Body of pancreas (tissue), 4 donors: ENCODE measurements at regions not wholly inside any gene's neighbourhood (a gene's known extent, or its start where the extent isn't known, plus 50 kb on each side); places are given as distances from the start of the nearest gene placed in this dataset.

ENCODE experiments used
- ATAC-seq: fragments of 150-250 bp; one replicate; pipeline ENCODE4 v1.9.1; 2016
- DNase-seq, 4 donors: peaks; one replicate each; pipeline ENCODE4 v3.0.0-alpha.2; 2019
- H3K27ac ChIP-seq, 4 donors: fragments of 200-600 bp; sonication (generic); 1 replicate in 3 of 4; 2 replicates in 1 of 4; pipeline versions ENCODE4 v1.5.1 to v1.6.1; 2016 to 2019; ENCODE audit warnings: mild to moderate bottlenecking in 1 of 4, mixed read lengths in 1 of 4, moderate library complexity in 1 of 4
- H3K27me3 ChIP-seq, 2 donors: fragments of 200-600 bp; sonication (generic); one replicate each; pipeline ENCODE4 v1.6.0; 2016; ENCODE audit warnings: mild to moderate bottlenecking in 1 of 2
- H3K36me3 ChIP-seq, 2 donors: fragments of 200-600 bp; sonication (generic); replicated peaks in 1 of 2; 2 replicates each; pipeline ENCODE4 v1.5.1; 2016; ENCODE audit warnings: low read depth in 2 of 2; ENCODE audit not compliant: insufficient read depth in 1 of 2
- H3K4me1 ChIP-seq: fragments of 200-600 bp; sonication (generic); one replicate; pipeline ENCODE4 v1.6.0; 2016
- H3K4me3 ChIP-seq, 2 donors: fragments of 200-600 bp; sonication (generic); 1 replicate in 1 of 2; 2 replicates in 1 of 2; pipeline ENCODE4 v1.5.1; 2016 to 2019
- H3K9me3 ChIP-seq, 3 donors: fragments of 200-600 bp; sonication (generic); 1 replicate in 2 of 3; 2 replicates in 1 of 3; pipeline ENCODE4 v1.5.1; 2016
- POLR2A ChIP-seq, 3 donors: fragments of 450-650 bp; IDR thresholded peaks; one replicate each; pipeline ENCODE4 v1.6.1; 2016; ENCODE audit warnings: antibody characterized with exemption in 3 of 3, mild to moderate bottlenecking in 2 of 3
- WGBS, 2 donors: methylation state at CpG; one replicate each; pipeline ENCODE4 v1.1.5; 2017; 5-methylcytosine and 5-hydroxymethylcytosine counted together
- intact Hi-C: fragments of 100-400 bp; cut with DNase I; formaldehyde crosslinking; loops from one replicate; pipeline ENCODE4 v1.15.1; 2023
- TF ChIP-seq, protein P1 (sequence below), 7 experiments: fragments of 450-650 bp in 4 of 7; fragments of 200-600 bp in 3 of 7; sonication (generic) in 3 of 7; IDR thresholded peaks; one replicate each; pipeline ENCODE4 v1.5.1; 2016 to 2019; ENCODE audit warnings: antibody characterized with exemption in 7 of 7

DNA sequence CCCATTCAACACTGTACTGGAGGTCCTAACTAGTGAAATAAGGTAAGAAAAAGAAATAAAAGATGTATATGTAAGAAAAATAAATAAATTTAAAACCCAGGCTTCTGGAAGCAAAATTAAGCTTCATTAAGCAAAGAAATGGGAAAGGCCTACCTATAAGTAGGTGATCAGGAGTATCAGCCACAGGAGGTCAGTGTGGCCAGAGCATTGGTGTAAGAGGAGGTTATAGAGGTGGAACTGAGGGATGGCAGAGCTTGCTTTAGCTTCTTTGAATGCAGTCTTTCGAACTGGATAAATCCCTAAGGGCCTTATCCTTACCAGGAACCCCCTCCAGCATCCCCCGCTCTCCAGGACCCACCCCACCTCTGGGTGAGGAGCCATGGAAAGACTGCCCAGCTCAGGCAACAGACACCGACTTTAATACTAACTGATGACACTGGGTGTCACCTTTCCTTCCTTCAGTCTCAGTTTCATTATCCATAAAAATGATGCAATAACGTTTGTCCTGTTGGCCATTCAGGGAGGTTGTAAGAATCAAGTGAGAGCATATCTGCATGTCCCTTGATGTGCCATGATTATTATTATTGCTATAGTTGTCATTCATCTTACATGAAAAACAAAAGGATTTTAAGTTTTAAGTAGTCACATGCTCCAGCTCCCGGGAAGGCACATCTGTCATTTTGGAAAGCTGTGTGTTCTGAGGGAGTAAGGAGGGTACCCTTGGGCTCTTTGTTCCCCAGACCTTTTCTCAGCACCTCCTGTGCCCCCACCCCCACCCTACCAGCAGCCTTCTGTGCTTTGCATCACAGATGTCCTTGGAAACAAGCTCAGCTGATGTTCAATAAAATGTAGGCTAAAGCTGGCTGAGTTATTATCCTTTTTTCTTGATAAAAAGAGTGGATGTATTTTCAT lies 50.8 kb upstream of the CTNNA1 start:
- no peaks in the 10 kb centered on the region for H3K27me3 ChIP-seq
- DNase-seq: no peak
- H3K4me1 ChIP-seq: peaks cover 4% of the 10 kb centered on the region
- no peak overlapping the region for H3K4me3 ChIP-seq
- H3K36me3 ChIP-seq: no peaks in the 10 kb centered on the region
- H3K9me3 ChIP-seq: no peaks in the 10 kb centered on the region
- intact Hi-C loops: no loop called here
- H3K27ac ChIP-seq: no peak overlapping the region
- ATAC-seq: no peak
- no peak for TF ChIP-seq POLR2A (IDR thresholded peaks at IDR 0.05)
- TF ChIP-seq, protein P1, sequence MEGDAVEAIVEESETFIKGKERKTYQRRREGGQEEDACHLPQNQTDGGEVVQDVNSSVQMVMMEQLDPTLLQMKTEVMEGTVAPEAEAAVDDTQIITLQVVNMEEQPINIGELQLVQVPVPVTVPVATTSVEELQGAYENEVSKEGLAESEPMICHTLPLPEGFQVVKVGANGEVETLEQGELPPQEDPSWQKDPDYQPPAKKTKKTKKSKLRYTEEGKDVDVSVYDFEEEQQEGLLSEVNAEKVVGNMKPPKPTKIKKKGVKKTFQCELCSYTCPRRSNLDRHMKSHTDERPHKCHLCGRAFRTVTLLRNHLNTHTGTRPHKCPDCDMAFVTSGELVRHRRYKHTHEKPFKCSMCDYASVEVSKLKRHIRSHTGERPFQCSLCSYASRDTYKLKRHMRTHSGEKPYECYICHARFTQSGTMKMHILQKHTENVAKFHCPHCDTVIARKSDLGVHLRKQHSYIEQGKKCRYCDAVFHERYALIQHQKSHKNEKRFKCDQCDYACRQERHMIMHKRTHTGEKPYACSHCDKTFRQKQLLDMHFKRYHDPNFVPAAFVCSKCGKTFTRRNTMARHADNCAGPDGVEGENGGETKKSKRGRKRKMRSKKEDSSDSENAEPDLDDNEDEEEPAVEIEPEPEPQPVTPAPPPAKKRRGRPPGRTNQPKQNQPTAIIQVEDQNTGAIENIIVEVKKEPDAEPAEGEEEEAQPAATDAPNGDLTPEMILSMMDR (IDR thresholded peaks at IDR 0.05): no peak
- 74 to 84% methylated on average over 5 of the region's 5 CpGs for WGBS, 2 donors

DNA sequence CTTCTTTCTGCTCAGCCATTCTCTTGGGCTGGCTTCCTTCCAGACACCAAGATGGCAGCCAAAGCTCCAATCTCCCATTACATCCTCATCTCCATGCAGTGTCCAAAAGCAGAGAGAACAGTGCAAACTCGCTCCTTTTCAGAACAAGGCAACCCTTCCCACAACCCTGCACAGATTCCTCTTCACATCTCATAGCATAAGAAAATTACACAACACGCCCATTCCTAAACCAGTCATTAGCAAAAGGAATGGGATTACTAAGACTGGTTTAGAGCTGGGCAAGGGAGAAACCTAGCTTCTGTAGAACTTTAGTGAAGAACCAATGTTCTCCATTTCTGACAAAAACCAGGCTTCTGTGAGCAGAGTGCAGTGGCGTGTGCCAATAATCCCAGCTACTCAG lies 51.5 kb upstream of the CTNNA1 start:
- no peak for ATAC-seq
- H3K4me1 ChIP-seq: peaks cover 4% of the 10 kb centered on the region
- DNase-seq: no peak
- H3K9me3 ChIP-seq: no peaks in the 10 kb centered on the region
- H3K4me3 ChIP-seq: no peak overlapping the region
- intact Hi-C loops: no loop called here
- H3K36me3 ChIP-seq: no peaks in the 10 kb centered on the region
- 89 to 90% methylated on average over 3 of the region's 3 CpGs for WGBS, 2 donors
- H3K27ac ChIP-seq: no peak overlapping the region
- TF ChIP-seq, protein P1 (IDR thresholded peaks at IDR 0.05): no peak
- no peak for TF ChIP-seq POLR2A (IDR thresholded peaks at IDR 0.05)
- no peaks in the 10 kb centered on the region for H3K27me3 ChIP-seq

DNA sequence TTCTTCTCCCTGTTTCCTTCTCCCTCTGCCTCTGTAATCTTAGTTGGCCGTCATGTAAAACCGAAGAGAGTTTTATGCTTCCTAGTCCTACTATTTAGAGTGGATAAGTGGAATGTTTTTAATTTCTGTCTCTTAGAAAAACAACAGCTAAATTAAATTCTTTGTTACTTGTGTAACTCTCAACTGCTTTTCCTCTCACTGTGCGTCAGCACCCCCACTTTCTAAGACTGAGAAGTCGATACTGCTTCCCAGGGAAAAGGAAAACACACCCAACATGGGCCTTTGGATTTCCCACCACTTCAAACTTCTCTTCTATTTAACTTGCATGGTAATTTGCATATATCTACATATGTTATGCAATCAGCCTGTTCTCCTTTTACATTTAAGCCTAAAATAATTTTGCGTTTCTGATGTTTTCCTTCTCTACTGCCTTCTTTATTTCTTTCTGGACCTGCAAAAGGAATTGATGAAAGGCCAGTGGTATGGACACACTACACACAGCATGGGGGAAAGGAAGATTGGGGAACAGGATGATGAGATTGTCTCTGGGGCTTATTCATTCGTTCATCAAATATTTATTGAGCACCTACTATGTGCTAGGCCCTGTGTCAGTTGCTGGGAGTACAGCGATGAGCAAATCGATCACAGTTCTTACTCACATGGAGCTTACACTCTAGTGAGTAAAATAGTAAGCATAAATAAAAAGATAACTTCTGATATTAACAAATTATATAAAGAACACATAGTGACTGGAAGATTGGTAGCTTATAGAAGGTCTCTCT lies 52.5 kb upstream of the CTNNA1 start:
- Histone ChIP-seq H3K27ac (no peak overlapping the region), H3K36me3 (no peaks in the 10 kb centered on the region), H3K9me3 (no peaks in the 10 kb centered on the region), H3K4me3 (no peak overlapping the region), H3K4me1 (peaks cover 4% of the 10 kb centered on the region), H3K27me3 (no peaks in the 10 kb centered on the region)
- TF ChIP-seq, protein P1 (IDR thresholded peaks at IDR 0.05): no peak
- no peak for TF ChIP-seq POLR2A (IDR thresholded peaks at IDR 0.05)
- intact Hi-C loops: no loop called here
- 88 to 90% methylated on average over 8 of the region's 8 CpGs for WGBS, 2 donors
- no peak for DNase-seq
- ATAC-seq: no peak

DNA sequence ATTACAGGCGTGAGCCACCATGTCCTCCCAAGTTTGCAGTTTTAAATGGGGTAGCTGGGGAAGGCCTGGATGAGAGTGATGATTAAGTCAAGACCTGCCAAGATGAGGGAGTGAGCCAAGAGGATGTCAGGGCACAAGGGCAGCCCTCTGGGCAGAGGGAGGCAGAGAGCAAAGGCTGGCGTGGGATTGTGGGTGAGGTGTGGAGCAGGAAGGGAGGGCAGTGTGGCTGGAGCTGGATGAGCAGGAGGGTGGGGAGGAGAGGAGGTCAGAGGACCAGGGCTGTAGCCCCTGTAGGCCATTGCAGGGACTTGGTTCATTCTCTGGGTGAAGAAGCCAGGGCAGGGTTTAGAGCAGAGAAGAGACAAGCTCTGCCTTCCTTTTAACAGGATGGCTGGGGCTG lies 53.7 kb upstream of the CTNNA1 start:
- Histone ChIP-seq H3K27me3 (no peaks in the 10 kb centered on the region), H3K4me3 (no peak overlapping the region)
- WGBS, 2 donors: 90 to 97% methylated on average over 2 of the region's 2 CpGs

More for the DNA sequence above, 53.7 kb upstream of the CTNNA1 start:
- ATAC-seq (no peak), DNase-seq (no peak)
- intact Hi-C loops: no loop called here
- Histone ChIP-seq H3K27ac (no peak overlapping the region), H3K9me3 (no peaks in the 10 kb centered on the region), H3K36me3 (no peaks in the 10 kb centered on the region), H3K4me1 (no peaks in the 10 kb centered on the region)
- TF ChIP-seq, protein P1 (IDR thresholded peaks at IDR 0.05): no peak
- TF ChIP-seq POLR2A (IDR thresholded peaks at IDR 0.05): no peak
